SK-N-SH (cell line): ENCODE measurements at regions not wholly inside any gene's neighbourhood (a gene's known extent, or its start where the extent isn't known, plus 50 kb on each side); places are given as distances from the start of the nearest gene placed in this dataset.
A peak's percentile ranks its signal among the peaks of the same experiment; 100 is the strongest.

ENCODE experiments used
- CTCF ChIP-seq: fragments of 200-600 bp; sonication (generic); IDR thresholded peaks from 2 replicates; pipeline ENCODE4 v1.6.1; 2017; ENCODE audit warnings: antibody characterized with exemption, mild to moderate bottlenecking, moderate library complexity
- FOSL2 ChIP-seq: IDR thresholded peaks from 2 replicates; pipeline ENCODE4 v1.4.0; 2012; ENCODE audit warnings: low read depth, mild to moderate bottlenecking, moderate library complexity, borderline replicate concordance
- GABPA ChIP-seq: IDR thresholded peaks from 2 replicates; pipeline ENCODE4 v1.4.0; 2012; ENCODE audit warnings: low read depth, mild to moderate bottlenecking
- GATA2 ChIP-seq: sonication (generic); formaldehyde crosslinking; IDR thresholded peaks from 2 replicates; pipeline ENCODE4 v1.5.0; 2020; ENCODE audit warnings: mild to moderate bottlenecking, missing genetic modification reagents
- MXI1 ChIP-seq: IDR thresholded peaks from 2 replicates; pipeline ENCODE4 v1.6.1; 2012; ENCODE audit warnings: mild to moderate bottlenecking, low read depth, low read length, improper control_type of control experiment
- RAD21 ChIP-seq: IDR thresholded peaks from 2 replicates; pipeline ENCODE4 v1.6.1; 2012; ENCODE audit warnings: mild to moderate bottlenecking, low read length
- TEAD4 ChIP-seq: IDR thresholded peaks from 2 replicates; pipeline ENCODE4 v1.4.0; 2012; ENCODE audit warnings: mild to moderate bottlenecking, borderline replicate concordance; ENCODE audit not compliant: insufficient read depth
- USF2 ChIP-seq: fragments of 150-350 bp; IDR thresholded peaks from 2 replicates; pipeline ENCODE4 v1.6.1; 2017; ENCODE audit warnings: antibody characterized with exemption, low read length, low read depth, borderline replicate concordance

- TF ChIP-seq CTCF (no peak), GABPA (no peak), MXI1 (no peak), GATA2 (CRISPR knock-in tag) (no peak), FOSL2 (peak; percentile 78), TEAD4 (peak; percentile 49; the same call in 1 of the 2 replicates), RAD21 (no peak), USF2 (no peak)
Measured at GRCh38 chr1:217274927-217275654, 355.8 kb downstream of the GPATCH2 start.
